ENCODE measurements at regions not wholly inside any gene's neighbourhood (a gene's known extent, or its start where the extent isn't known, plus 50 kb on each side); places are given as distances from the start of the nearest gene placed in this dataset.

- TF ChIP-seq POLR2A (IDR thresholded peaks at IDR 0.05) = no peak
- TF ChIP-seq CTCF (IDR thresholded peaks at IDR 0.05) = no peak
- no peak for TF ChIP-seq EP300 (IDR thresholded peaks at IDR 0.05)
Observed at GRCh38 chr2:120929829-120930228, 194.2 kb downstream of the GLI2 start.
